Neural crest cell (in vitro differentiated cells): ENCODE measurements at regions not wholly inside any gene's neighbourhood (a gene's known extent, or its start where the extent isn't known, plus 50 kb on each side); places are given as distances from the start of the nearest gene placed in this dataset.
"Not testable (repeated sequence)": the region's sequence is repeated elsewhere in the genome, so short reads cannot be mapped to it uniquely, and the experiment has no call there.

Experiments
- DNase-seq: peaks from one replicate; pipeline ENCODE4 v3.0.0; 2021; ENCODE audit warnings: low read depth, mixed read lengths, low spot score
- H3K27ac Mint-ChIP-seq: one replicate; pipeline ENCODE4 v1.8.0; 2021; ENCODE audit warnings: mild to moderate bottlenecking, mixed read lengths; ENCODE audit not compliant: unreplicated experiment
- H3K27me3 Mint-ChIP-seq: 2 replicates; pipeline ENCODE4 v1.8.0; 2021; ENCODE audit warnings: low read depth, mild to moderate bottlenecking, mixed read lengths
- H3K36me3 Mint-ChIP-seq: 2 replicates; pipeline ENCODE4 v1.8.0; 2021; ENCODE audit warnings: low read depth, mild to moderate bottlenecking, mixed read lengths
- H3K4me1 Mint-ChIP-seq: 2 replicates; pipeline ENCODE4 v1.8.0; 2021; ENCODE audit warnings: mixed read lengths
- H3K4me3 Mint-ChIP-seq: one replicate; pipeline ENCODE4 v1.8.0; 2021; ENCODE audit warnings: mild to moderate bottlenecking, mixed read lengths
- H3K9me3 Mint-ChIP-seq: 2 replicates; pipeline ENCODE4 v1.8.0; 2021; ENCODE audit warnings: mixed read lengths
- CTCF ChIP-seq: fragments of 200-600 bp; sonication (generic); conservative IDR thresholded peaks from 2 replicates; pipeline ENCODE4 v1.5.0; 2021; ENCODE audit warnings: antibody characterized with exemption, mild to moderate bottlenecking

DNA sequence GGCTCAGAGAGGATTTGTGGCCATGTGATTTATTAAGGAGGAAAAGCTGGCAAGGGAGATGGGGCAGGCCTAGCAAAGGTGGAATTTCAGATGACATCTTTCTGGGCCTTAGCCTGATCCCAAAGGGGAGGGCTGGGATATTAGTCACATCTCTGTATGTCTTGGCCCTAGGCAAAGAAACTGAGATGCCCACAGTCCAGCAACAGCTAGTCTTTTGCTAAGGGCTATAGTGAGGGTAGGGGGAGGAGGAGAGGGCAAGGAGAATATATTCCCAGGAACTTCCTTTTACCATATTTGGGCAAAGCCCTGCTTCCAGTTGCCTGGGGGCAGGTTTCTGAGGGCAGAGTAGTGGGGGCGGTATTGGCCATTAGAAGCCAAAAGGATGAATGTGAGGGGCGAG lies 209.8 kb upstream of the NR3C2 start:
- no peak for DNase-seq

GRCh38 chr4:148649652-148650331 lies 207.6 kb upstream of the NR3C2 start:
- H3K4me1 Mint-ChIP-seq, result no peaks in the 10 kb centered on the region
- H3K9me3 Mint-ChIP-seq, result no peaks in the 10 kb centered on the region
- H3K27me3 Mint-ChIP-seq, result no peaks in the 10 kb centered on the region
- no peak for DNase-seq
- no peaks in the 10 kb centered on the region for H3K36me3 Mint-ChIP-seq
- no peak for TF ChIP-seq CTCF
- H3K4me3 Mint-ChIP-seq, result no peak overlapping the region
- no peak overlapping the region for H3K27ac Mint-ChIP-seq

More for the DNA sequence above, 209.8 kb upstream of the NR3C2 start:
- Mint-ChIP-seq H3K27me3 (no peaks in the 10 kb centered on the region), H3K4me3 (no peak overlapping the region), H3K9me3 (no peaks in the 10 kb centered on the region), H3K27ac (no peak overlapping the region), H3K36me3 (no peaks in the 10 kb centered on the region), H3K4me1 (no peaks in the 10 kb centered on the region)
- no peak for TF ChIP-seq CTCF

DNA sequence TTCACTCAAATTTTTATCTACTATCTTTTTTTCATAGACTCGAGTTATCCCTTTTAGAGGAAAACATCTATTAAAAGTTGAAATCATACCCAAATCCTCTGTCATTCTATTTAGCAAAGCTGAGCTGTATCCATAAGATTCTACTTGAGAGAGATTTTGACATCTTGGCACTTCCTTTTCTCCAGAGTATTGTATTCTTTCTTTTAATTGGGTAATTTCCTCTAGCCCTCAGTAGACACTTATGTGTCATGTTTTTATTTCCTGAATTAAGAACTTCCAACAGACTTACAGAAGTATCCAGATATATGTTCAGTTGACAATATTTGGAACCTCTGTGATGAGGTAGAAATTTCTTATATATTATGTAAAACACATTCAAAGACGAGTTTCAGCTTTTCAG lies 201.6 kb upstream of the NR3C2 start:
- H3K4me1 Mint-ChIP-seq, result no peaks in the 10 kb centered on the region
- no peaks in the 10 kb centered on the region for H3K27me3 Mint-ChIP-seq
- no peak for DNase-seq
- no peak overlapping the region for H3K4me3 Mint-ChIP-seq
- TF ChIP-seq CTCF, result no peak
- peaks cover 4% of the 10 kb centered on the region for H3K9me3 Mint-ChIP-seq
- H3K27ac Mint-ChIP-seq, result no peak overlapping the region
- H3K36me3 Mint-ChIP-seq, result peaks cover 4% of the 10 kb centered on the region

DNA sequence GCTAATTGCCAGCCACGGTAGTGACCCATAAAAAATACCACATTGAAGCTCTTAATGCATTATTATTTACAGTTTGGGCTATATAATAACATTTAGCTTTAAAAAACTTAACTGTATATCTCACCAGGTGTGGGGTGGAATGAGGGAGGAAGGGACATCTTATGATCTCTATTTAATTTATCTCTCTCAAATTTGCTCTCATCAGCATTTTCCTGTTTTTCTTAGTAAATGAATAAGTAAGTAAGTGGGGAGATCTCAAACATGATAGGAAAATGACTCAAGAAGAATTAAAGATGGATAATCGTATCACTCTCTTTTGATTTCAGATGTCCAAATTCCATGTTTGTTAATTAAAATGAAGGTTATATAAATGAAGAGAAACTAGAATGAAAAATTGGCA lies 200.7 kb upstream of the NR3C2 start:
- no peak for DNase-seq
- peaks cover 8% of the 10 kb centered on the region for H3K9me3 Mint-ChIP-seq
- no peak overlapping the region for H3K4me3 Mint-ChIP-seq
- H3K27me3 Mint-ChIP-seq, result no peaks in the 10 kb centered on the region
- no peak overlapping the region for H3K27ac Mint-ChIP-seq
- no peaks in the 10 kb centered on the region for H3K4me1 Mint-ChIP-seq
- no peak for TF ChIP-seq CTCF
- H3K36me3 Mint-ChIP-seq, result peaks cover 4% of the 10 kb centered on the region

- not testable (repeated sequence) for H3K4me3 Mint-ChIP-seq, H3K27ac Mint-ChIP-seq, H3K36me3 Mint-ChIP-seq, H3K27me3 Mint-ChIP-seq, DNase-seq, H3K4me1 Mint-ChIP-seq
- H3K9me3 Mint-ChIP-seq, result peaks cover 12% of the 10 kb centered on the region
These were observed 195.9 kb upstream of the NR3C2 start for GRCh38 chr4:148638079-148638478.

DNA sequence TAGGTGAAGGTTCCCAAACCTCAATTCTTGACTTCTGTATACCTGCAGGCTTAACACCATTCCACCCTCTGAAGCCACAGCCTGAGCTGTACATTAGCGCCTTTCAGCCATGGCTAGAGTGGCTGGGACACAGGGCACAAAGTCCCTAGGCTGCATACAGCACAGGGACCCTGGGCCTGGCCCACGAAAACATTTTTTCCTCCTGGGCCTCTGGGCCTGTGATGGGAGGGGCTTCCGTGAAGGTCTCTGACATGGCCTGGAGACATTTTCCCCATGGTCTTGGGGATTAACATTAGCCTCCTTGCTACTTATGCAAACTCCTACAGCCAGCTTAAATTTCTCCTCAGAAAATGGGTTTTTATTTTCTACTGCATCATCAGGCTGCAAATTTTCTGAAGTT lies 195.2 kb upstream of the NR3C2 start:
- H3K36me3 Mint-ChIP-seq, H3K4me3 Mint-ChIP-seq, H3K27me3 Mint-ChIP-seq, H3K27ac Mint-ChIP-seq, H3K4me1 Mint-ChIP-seq, DNase-seq: not testable (repeated sequence)
- H3K9me3 Mint-ChIP-seq, result peaks cover 12% of the 10 kb centered on the region
